Bone marrow (tissue), 2 donors: ENCODE measurements at regions not wholly inside any gene's neighbourhood (a gene's known extent, or its start where the extent isn't known, plus 50 kb on each side); places are given as distances from the start of the nearest gene placed in this dataset.

Experiments
- DNase-seq, 2 donors: peaks; one replicate each; lab custom pipeline; 2025; lab: John Stamatoyannopoulos, UW

DNA sequence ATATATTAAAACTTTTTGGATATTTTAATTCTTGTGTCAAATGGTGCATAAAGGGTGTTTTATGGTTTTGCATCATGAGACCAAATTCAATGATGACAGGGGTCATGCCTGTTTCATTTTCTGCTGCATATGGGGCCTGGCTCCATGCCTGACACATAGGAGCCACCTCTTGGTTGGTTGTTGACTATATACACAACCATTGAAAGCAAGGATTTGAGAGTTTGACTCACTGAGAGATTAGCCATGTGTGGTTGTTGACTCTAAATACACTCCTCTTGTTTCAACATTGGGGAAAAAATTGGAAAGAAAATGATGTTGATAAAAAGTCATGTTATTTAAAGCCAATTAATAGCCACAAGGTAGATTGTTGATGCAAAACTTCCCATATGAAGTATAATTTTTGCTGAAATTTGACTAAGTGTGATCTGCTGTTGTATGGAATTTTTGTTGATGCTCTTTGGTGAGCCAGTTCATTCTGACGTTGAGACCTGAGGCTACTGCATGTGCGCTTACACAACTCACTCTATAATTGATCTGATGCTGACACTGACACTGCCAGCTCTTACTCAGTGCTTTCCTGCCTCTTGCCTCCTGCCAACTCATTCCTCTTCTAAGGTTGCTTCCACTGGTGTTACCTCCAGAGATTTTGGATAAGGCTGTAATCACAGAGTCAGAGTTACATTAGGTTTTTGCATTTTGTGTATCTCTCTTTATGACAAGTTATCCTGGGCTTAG is 446.2 kb upstream of the SLC14A2 start:
- no peak for DNase-seq

DNA sequence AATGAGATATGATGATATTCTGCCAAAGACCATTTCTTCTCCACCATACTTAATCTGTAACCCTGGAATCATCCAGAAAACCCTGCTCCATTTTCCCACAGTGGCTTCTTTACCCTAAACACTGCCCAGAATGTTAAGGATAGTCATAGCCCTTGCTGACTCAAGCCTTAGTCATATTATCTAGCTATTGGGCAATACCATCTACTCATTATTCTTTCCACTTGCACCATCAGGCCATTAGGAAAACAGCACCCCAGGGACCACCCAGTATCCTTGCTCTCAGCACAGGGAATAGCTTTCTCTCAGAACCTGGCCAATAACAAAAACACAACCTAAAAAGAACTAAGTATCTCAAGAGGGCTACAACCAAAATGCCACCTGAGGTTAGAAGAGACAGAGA is 445.7 kb upstream of the SLC14A2 start:
- DNase-seq, result no peak

DNA sequence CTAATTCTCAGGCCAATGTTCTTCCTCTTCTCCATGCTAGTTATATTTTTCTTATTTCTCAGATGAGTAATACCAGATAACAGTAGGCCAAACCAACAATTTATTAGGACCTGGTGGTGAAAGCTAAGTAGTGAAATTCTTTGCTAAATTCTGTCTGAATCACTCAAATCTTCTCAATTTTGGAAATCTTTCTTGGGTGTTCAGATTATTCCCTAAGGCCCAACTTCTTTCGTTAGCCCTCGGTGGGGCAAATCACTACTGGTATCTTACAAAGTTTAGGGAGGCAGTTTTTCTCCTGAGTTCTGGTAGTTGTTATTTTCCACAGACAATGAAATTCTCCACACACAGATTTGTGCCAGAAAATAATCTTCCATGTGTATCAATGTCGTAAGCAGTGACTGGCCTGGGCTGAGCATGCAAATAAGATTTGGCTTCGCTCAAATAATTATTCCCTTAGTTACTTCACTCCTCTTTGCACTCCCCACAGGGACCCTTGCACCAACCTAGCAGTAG is 443.5 kb upstream of the SLC14A2 start:
- no peak for DNase-seq

DNA sequence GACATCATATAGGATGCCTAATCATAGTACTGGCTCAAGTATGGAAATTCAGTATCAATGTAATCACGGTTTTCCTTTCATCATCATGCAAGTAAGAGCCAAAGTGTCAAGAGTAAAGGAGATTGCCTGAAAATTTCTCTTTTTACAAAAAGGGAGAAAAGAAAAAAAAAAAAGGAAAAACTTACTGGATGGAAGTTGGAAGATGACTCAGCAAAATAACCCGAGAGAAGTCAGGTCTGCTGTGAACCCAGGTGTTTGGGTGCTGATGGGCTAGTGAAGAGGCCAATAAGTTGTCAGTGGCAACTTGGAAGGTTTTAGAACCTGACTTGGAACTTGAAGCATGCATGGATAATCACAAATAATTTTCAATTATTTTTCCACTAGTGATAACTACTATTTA is 441.9 kb upstream of the SLC14A2 start:
- DNase-seq, result no peak

DNA sequence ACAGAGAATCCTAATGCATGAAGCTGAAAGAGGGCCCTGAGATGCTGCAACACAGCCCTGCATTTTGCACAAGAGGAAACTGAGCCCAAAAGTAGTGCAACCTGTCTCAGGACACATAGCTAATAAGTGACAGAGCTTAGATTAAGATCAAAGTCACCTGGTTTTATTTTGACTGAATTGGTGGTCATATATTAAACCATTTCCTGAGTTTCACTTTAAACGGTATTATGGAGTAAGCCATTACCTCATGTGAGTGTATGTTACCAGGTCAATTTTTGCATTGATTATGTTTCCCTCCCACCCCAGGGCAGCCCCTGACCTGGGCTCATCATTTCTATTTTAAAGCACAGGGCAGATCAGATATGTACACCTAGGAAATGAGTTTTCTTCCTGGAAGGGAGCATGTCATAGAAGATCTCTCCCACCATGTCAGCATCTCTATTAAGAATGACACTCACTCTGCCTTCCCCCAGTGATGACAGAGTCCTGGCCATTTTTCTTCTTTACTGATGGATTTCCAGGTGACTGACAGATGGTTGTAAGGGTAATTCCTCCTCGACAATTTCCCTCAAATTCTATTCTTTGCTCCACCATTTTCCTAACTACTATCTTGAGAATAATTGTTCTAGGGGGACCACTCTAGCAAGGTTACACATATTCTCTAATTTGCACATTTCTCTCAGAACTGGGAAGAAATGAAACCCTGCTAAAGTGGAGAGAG is 441.3 kb upstream of the SLC14A2 start:
- DNase-seq, result no peak

DNA sequence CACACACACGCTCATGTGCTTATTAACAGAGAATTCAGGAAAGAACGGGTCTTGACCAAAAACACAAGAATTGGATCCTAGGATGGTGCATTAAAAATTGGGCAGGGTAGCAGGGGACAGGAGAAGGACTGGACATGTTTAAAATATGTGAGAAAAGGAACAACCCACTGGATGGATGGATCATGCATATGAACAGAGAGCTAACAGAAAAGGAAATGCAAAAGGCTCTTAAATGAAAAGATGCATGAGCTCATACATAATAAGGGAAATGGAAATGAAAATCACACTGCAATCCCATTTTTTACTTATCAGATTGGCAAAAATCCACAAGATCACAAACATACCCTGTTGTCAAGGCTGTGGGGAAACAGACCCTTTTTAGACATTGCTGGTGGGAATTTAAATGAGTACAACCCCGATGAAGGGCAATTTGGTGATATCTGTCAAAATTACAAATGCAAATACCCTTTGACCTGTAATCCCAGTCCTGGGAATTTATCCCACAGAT is 440.6 kb upstream of the SLC14A2 start:
- DNase-seq, result no peak

DNA sequence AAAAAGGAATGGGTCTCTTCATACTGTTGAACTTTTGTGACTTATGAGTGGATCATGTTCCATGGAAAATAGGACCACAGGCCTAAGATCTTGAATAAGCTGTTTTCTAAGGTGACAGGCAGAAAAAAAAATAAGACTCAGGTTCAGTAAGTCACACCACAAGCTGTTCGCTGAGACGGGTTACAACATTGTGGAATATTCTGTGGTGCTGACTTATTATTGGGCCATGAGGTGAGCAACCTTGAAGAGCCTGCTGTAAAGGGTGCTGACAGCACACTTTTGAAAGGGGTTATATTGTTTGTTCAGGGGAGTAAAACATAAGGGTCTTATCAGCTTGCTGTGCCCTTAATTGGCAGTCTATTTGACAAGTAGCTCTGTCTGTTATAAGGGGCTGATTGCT is 439.8 kb upstream of the SLC14A2 start:
- no peak for DNase-seq

DNA sequence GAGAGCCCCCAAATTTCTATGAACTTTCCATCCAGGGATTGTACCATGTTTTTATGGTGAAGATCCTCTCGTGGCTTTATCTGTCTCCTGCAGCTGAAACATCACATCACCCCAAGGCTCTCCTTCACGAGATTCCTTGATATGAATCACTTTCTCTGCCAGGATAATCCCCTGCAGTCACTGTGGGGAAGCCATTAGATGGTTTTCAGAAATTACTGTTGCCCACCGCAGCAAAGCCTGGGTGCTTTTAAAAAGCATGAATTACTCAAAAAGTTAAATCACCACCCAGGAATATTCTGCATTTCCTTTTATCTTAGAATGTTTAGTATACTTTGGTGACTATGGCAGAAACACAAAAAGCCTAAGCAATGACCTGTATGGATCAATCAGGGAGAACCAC is 428.4 kb upstream of the SLC14A2 start:
- no peak for DNase-seq

DNA sequence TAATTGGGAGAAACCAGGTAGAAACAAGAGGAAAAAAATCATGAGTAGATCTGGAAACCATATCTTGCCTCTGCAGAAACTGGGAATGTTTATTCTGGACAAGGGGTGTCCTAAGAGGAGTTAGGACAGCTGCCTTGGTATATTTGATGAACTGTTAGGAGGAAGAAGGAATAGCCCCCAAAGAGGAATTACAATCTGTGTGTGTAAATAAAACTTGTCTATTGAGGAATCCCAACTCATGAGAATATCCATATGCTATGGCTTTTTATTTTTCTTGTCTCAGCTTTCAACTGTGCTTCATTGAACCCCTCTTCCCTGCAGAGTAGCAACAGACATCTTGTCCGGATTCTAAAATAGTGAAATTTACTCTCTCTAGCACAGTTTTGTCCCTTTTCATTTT is 423.5 kb upstream of the SLC14A2 start:
- no peak for DNase-seq

DNA sequence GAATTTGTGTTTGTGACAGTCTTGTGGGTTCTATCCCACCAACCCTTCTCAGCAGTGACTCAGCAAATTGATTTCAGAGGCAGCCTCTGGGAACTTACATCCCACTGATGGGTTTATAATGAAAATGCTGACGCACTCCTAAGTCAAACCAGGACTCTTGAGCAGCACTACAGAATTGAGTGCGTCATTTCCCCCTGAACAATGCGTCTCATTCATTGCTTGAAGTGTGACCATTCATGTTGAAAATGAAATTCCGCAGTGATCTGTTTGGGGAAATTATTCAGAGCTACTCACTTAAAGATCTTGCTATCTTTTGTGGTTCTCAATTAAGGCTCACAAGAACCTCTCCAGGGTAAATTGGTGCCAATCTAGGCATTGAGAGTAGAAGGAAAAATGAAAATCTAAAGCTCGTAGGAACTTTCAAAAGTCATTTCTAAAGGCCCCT is 417.7 kb upstream of the SLC14A2 start:
- DNase-seq, result no peak

DNA sequence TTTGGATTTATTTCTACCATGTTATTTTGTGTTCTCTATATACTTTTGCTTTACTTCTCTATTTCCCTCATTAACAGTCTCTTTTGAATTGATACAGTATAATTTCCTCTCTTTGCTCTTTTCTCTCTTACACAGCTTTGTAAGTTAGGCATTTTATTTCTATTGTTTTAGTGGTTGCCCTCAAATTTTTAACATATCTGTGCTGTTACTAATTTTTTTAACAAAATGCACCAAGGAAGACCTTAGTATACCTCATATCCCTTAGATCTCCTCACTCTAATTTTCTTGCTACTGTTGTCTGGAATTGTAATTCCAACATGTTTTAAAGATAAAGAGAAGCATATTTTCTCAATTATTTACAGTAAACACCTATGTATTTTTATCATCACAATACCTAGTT is 416.8 kb upstream of the SLC14A2 start:
- DNase-seq, result no peak

DNA sequence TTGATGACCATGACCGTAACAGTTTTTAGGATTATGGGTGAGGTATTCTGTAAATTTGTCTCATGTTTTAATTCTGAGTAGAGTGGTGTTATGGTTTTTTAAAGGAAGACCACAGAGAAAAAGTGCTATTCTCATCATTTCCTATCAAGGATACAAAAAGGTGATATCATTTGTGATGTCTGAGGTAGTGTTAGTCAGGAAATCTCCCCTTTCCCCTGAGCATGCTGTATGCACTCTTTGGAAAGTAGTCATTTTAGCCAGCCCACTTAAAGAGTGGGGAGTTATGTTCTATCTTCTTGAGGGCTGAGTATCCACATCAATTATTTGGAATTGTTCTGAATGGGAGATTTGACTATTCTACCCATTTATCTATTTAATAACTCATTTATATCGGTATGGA is 414.2 kb upstream of the SLC14A2 start:
- no peak for DNase-seq

DNA sequence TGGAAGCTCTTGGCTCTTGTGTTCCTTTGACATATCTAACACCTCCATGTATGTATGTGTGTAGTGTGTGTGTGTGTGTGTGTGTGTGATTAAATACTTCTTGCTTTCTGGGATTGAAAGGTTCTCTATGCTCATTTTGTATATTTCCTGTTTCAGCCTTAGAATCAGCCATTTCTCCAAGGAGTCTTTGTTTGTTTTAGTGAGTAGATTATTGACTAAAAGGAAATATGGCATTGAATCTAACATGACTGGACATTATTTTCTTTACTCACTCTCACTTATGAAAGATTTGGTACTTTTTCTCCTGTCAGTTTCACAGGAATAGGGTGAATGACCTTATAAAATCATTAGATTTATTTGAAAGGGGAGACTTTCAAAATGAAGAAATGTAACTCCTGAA is 413.8 kb upstream of the SLC14A2 start:
- no peak for DNase-seq

DNA sequence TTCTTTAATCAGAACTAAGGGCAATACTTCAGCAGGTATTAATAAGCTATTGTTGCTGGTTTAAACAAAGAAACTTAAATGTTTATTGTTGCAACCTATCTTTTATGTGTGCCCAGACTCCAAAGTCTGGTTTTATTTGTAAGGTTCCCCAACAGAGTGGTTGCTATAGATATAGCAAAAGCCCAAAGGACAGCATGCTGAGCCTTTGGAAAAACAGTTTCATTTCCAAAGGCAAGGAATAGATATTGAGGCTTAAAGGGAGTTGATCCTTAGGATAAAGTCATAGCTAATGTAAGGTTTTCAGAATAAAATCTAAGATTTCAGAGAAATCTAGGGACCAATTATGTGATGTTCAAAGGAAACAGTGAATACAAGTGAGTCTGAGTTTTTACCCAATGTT is 413.2 kb upstream of the SLC14A2 start:
- DNase-seq, result no peak

DNA sequence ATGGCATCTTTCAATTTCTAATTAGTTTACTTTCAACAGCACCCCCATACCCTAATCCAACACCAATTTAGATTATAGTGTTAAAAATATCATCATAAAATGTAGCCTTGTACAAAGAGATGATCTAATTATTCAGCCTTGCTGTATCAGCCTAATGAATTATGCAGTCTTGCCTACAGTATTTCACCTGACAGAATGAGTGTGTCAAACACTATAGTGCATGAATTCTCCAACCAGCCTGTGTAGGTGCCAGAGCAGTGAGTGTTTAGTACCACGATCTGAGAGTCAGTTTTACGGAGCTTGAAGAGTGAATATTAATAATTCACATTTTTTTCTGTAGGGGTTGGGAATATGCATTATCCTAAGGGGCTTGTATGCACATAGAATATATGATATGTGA is 411.6 kb upstream of the SLC14A2 start:
- no peak for DNase-seq

DNA sequence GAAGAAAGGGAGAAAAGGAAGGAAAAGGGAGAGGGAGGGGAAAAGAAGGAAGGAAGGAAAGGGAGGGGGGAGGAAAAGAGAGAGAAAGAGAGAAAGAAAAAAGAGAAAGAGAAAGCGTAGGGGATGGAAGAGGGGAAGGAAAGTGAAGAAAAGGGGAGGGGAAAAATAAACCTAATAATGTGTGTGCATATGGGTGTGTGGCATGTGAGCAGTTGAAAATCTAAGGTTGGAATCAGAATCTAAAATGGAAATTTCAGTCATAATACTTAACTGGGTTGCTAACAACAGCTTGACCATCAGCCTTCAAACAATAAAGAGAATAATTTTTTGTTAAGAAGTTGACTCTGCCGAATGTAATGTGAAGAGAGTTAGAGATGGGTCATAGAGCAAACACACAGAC is 407.9 kb upstream of the SLC14A2 start:
- DNase-seq, result no peak

DNA sequence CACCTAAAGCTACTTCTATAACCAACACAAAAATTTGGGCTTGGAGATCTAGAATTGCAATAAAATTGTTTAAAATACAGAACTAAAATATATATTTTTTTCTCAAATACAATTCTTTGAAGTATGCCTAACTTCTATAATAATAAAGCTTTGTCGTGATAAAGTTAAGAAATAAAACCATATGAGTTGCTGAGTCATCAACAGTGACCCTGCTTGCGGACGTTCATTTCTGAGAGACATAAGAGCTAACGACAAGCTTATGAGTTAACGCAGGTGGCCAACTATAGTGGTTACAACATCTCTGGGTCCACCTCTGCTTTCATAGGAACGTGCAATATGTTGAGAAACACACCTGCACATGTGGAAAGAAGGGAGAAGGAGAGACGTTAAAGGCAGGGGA is 407.1 kb upstream of the SLC14A2 start:
- no peak for DNase-seq

DNA sequence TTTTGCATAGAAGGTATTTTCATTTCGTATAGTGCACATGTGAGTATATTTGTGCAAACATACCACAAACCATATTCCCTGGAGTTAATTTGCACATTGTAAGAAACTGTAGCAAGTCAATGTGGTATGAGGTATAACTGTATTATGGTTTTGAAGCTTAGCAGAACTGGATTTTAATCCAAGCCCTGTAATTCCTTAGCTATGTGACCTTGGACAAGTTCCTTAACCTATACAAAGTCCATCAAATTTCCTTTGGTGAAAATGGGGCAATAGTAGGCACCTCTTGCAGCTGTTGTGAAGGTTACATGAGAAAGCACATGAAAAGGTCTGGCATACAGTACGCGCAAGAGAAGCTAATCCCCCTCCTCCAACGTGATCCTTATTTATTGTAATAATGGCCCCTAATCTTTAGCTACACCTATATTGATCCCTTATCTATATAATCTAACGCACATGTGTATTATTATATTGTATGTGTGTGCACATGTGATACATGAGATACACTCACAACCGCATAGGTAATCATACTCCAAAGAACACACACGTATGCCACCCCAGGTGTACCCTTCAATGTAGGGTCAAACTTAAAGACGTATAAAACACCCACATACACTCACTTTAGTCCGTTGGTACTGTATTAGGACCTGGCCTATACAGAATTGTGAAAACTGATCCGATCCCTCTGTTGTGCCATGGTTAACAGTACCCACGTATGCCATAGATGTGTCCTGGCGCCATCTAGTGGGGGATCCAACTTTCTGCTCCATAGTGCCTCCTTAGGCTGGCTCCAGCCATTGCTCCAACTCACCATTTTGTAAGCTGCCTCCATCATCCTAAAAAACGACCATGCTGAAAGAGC is 402.9 kb upstream of the SLC14A2 start:
- peak; percentile 33 to 68 for DNase-seq

DNA sequence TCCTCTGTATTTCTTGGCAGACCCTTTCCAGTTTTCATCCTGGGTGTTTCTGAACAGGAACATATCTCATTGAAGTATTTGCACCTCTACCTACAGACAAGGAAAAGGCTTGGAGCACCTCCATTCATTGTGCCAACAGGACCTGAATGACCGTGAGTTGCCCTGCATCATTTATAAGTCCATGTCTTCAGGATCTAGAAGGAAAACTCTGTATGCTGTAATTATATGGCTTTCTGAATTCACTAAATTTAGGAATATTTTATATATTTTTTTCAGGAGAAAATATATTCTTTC is 402.3 kb upstream of the SLC14A2 start:
- no peak for DNase-seq

DNA sequence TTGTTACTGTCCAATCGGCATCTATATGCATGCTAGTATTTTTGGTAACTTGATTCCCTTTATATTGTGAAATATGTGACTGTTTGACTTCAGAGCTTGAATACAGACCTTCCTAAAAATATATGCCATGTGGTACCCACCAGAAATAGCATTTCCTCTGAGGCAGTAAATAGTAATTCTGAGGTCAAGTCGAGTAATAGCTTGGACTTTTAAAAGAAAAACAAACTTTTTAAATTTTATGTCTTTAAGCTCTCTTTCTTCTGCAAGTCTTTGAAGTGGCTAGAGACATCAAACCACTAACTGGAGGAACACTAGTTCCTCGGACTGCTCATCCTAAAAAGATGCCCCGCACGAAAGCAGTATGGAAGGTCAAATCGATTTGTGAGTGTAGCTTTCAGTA is 396.8 kb upstream of the SLC14A2 start:
- no peak for DNase-seq

DNA sequence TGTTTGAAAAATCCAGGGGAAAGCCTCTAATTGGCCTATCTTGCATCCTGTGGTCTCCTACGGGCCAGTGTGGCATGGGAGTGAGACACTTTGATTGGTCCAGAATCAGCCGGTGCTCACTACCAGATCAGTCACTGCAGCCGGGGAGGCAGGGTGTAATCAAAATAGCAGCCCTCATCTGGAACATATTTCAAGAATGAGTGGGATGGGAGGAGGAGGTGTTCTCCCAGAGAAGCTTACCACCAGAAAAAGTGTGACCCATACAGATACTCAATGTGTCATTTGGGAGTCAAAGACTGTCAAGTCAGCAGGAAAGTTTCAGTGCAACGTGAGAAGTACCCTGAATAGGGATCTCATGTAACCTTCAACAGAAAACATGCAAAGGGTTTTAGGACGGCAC is 393.9 kb upstream of the SLC14A2 start:
- no peak for DNase-seq

DNA sequence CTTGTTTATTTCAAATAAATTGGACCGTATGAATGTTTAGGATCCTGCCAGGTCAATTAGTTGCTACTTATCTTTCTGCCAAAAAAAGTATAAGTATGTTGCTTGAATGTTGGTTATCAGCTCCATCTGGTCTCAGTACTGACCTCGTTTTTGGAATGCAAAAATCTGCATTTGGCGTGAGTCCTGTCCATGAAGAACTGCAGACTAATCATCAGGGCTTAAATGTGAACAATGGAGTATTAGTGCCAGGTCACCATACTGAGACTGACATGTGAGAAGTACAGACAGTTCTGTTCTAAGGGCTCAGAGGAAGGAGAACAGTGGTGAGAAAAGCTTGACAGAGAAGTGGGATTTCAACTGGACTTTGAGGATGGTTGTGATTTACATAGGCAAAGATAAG is 393.1 kb upstream of the SLC14A2 start:
- DNase-seq, result no peak
